Body of pancreas (tissue), 4 donors: ENCODE measurements at regions not wholly inside any gene's neighbourhood (a gene's known extent, or its start where the extent isn't known, plus 50 kb on each side); places are given as distances from the start of the nearest gene placed in this dataset.

ENCODE experiments used
- CTCF ChIP-seq, 7 experiments: fragments of 450-650 bp in 4 of 7; fragments of 200-600 bp in 3 of 7; sonication (generic) in 3 of 7; IDR thresholded peaks; one replicate each; pipeline ENCODE4 v1.5.1; 2016 to 2019; ENCODE audit warnings: antibody characterized with exemption in 7 of 7
- POLR2A ChIP-seq, 3 donors: fragments of 450-650 bp; IDR thresholded peaks; one replicate each; pipeline ENCODE4 v1.6.1; 2016; ENCODE audit warnings: antibody characterized with exemption in 3 of 3, mild to moderate bottlenecking in 2 of 3

GRCh38 chr7:1322240-1323110, 89.8 kb downstream of the UNCX start:
- no peak for TF ChIP-seq CTCF (IDR thresholded peaks at IDR 0.05)
- TF ChIP-seq POLR2A (IDR thresholded peaks at IDR 0.05): no peak
